K562 (cell line): ENCODE measurements at regions not wholly inside any gene's neighbourhood (a gene's known extent, or its start where the extent isn't known, plus 50 kb on each side); places are given as distances from the start of the nearest gene placed in this dataset.

ENCODE experiments used
- CHCHD3 ChIP-seq: fragments of 250-450 bp; sonication (Bioruptor Pico); IDR thresholded peaks from 2 replicates; pipeline ENCODE4 v2.1.2; 2022; ENCODE audit warnings: mild to moderate bottlenecking
- CHD2 ChIP-seq: IDR thresholded peaks from 2 replicates; pipeline ENCODE4 v1.6.1; 2011; ENCODE audit warnings: low read depth, low read length
- CREM ChIP-seq: IDR thresholded peaks from 2 replicates; pipeline ENCODE4 v1.6.1; 2014; ENCODE audit warnings: antibody characterized with exemption, low read depth
- GABPB2 ChIP-seq: fragments of 250-450 bp; sonication (Bioruptor Pico); conservative IDR thresholded peaks from 2 replicates; pipeline ENCODE4 v1.5.1; 2021; ENCODE audit warnings: mild to moderate bottlenecking
- MEF2D ChIP-seq: conservative IDR thresholded peaks from 2 replicates; pipeline ENCODE4 v1.6.1; 2016; ENCODE audit warnings: low read depth, missing genetic modification characterization, missing compliant biosample characterization
- MGA ChIP-seq: fragments of 450-650 bp; IDR thresholded peaks from 2 replicates; pipeline ENCODE4 v1.6.1; 2016; ENCODE audit warnings: mild to moderate bottlenecking, moderate library complexity
- PHB2 ChIP-seq: fragments of 450-650 bp; IDR thresholded peaks from 2 replicates; pipeline ENCODE4 v1.6.1; 2017; ENCODE audit warnings: low read depth
- RCOR1 ChIP-seq, 2 experiments: IDR thresholded peaks; 2 replicates each; pipeline ENCODE4 v1.6.1; 2012; ENCODE audit warnings: low read depth in 2 of 2, low read length in 2 of 2, borderline replicate concordance in 1 of 2, improper control_type of control experiment in 1 of 2
- SRF ChIP-seq, 2 experiments: fragments of 250-450, 450-650 bp in 1 of 2; sonication (Bioruptor Pico) in 1 of 2; sonication (generic) in 1 of 2; formaldehyde crosslinking; IDR thresholded peaks; 2 replicates each; pipeline versions ENCODE4 v1.5.0 to v1.5.1; 2020 to 2022; ENCODE audit warnings: mild to moderate bottlenecking in 1 of 2, missing genetic modification reagents in 1 of 2
- ZNF140 ChIP-seq: fragments of 250-450 bp; sonication (Bioruptor Pico); IDR thresholded peaks from 2 replicates; pipeline ENCODE4 v1.8.0; 2021; ENCODE audit warnings: moderate library complexity, mild to moderate bottlenecking, inconsistent platforms
- ZNF79 ChIP-seq: fragments of 250-450 bp; sonication (Bioruptor Pico); IDR thresholded peaks from 2 replicates; pipeline ENCODE4 v1.4.0; 2020; ENCODE audit warnings: low read depth, mild to moderate bottlenecking, moderate library complexity
- ZZZ3 ChIP-seq: fragments of 450-650 bp; IDR thresholded peaks from 2 replicates; pipeline ENCODE4 v1.6.1; 2016; ENCODE audit warnings: antibody characterized with exemption, mild to moderate bottlenecking, moderate library complexity

- TF ChIP-seq MEF2D (tag) (no peak), CREM (no peak), MGA (no peak), ZNF79 (CRISPR knock-in tag) (no peak), CHD2 (no peak), RCOR1 (IDR thresholded peaks at IDR 0.05; ENCODE audit: borderline replicate concordance in 1 of 2, low read depth in 2 of 2, low read length in 2 of 2) (no peak), ZNF140 (CRISPR knock-in tag) (no peak), ZZZ3 (no peak), GABPB2 (no peak), PHB2 (no peak), SRF (CRISPR knock-in tag; IDR thresholded peaks at IDR 0.05) (no peak), CHCHD3 (CRISPR knock-in tag) (no peak)
Measured at GRCh38 chr4:156261230-156261629, 307.6 kb upstream of the CTSO start.
